ENCODE measurements at regions not wholly inside any gene's neighbourhood (a gene's known extent, or its start where the extent isn't known, plus 50 kb on each side); places are given as distances from the start of the nearest gene placed in this dataset.

DNA sequence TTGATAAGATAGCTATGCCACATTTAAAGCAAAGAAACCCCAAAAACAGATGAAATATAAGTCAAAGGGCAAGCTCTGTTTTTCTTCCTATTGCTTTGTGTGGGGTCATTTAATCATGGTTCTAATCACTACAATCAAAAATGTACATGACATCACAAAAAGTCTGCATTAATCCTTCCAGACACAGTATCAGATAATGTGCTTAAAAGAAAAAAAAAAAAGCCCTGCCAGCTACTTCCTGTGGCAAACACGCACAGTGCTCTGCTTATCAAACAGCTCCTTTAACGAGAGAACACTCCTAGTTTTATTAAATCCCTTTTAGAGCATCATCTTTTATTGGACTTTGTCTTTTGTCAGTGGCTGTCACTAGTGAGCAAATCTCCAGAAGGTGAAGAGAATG is 1005.8 kb downstream of the GATA3 start:
- Mint-ChIP-seq H3K4me3 (no peak overlapping the region), H3K36me3 (no peaks in the 10 kb centered on the region), H3K4me1 (no peaks in the 10 kb centered on the region), H3K9me3 (no peaks in the 10 kb centered on the region), H3K27ac (no peak overlapping the region), H3K27me3 (ENCODE audit: insufficient read depth, low read depth) (peaks cover 5% of the 10 kb centered on the region)
- no peaks in the 10 kb centered on the region for H3F3A ChIP-seq (ENCODE audit: low read depth)
- H3K27me3 ChIP-seq = no peaks in the 10 kb centered on the region
- no peak overlapping the region for H2AFZ ChIP-seq (replicated peaks)
- H3K36me3 ChIP-seq = no peaks in the 10 kb centered on the region
- no peaks in the 10 kb centered on the region for H4K20me1 ChIP-seq (ENCODE audit: low read depth)
- TF ChIP-seq, protein P1, sequence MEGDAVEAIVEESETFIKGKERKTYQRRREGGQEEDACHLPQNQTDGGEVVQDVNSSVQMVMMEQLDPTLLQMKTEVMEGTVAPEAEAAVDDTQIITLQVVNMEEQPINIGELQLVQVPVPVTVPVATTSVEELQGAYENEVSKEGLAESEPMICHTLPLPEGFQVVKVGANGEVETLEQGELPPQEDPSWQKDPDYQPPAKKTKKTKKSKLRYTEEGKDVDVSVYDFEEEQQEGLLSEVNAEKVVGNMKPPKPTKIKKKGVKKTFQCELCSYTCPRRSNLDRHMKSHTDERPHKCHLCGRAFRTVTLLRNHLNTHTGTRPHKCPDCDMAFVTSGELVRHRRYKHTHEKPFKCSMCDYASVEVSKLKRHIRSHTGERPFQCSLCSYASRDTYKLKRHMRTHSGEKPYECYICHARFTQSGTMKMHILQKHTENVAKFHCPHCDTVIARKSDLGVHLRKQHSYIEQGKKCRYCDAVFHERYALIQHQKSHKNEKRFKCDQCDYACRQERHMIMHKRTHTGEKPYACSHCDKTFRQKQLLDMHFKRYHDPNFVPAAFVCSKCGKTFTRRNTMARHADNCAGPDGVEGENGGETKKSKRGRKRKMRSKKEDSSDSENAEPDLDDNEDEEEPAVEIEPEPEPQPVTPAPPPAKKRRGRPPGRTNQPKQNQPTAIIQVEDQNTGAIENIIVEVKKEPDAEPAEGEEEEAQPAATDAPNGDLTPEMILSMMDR (IDR thresholded peaks at IDR 0.05) = no peak
- TF ChIP-seq EZH2 (IDR thresholded peaks at IDR 0.05) (no peak), EZH2phosphoT487 (IDR thresholded peaks at IDR 0.05) (no peak)
- no peaks in the 10 kb centered on the region for H3K79me2 ChIP-seq (ENCODE audit: low read depth)
- no peak overlapping the region for H3K27ac ChIP-seq
- H3K9me3 ChIP-seq (ENCODE audit: low read depth) = peaks cover 2% of the 10 kb centered on the region
- no peak overlapping the region for H3K4me3 ChIP-seq
- H3K9ac ChIP-seq = no peak overlapping the region
- no peak for DNase-seq (ENCODE audit: low spot score)
- H3K4me2 ChIP-seq = no peak overlapping the region
- H3K4me1 ChIP-seq = no peaks in the 10 kb centered on the region

DNA sequence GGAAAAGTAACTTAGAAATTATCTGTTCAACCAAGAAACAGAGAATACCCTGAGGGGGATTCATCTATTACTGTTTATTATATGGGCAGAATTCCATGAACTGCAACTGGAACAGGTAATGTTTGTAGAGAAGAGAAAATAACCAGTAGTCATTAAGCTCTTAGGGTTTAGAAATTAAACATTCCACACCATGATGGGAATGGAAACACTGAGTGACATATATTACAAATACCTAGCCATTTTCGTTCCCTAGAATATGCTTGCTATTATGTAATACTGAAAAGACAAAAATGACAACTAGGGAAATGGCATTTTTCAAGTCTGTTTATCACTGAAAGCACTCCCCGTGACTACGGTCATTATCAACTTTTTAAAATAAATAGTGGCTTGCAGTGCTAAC is 1007.4 kb downstream of the GATA3 start:
- H3K4me1 Mint-ChIP-seq = no peaks in the 10 kb centered on the region
- H3K4me3 ChIP-seq = no peak overlapping the region
- H4K20me1 ChIP-seq (ENCODE audit: low read depth) = no peaks in the 10 kb centered on the region
- H3K9me3 ChIP-seq (ENCODE audit: low read depth) = no peaks in the 10 kb centered on the region
- no peaks in the 10 kb centered on the region for H3K36me3 Mint-ChIP-seq
- no peaks in the 10 kb centered on the region for H3K36me3 ChIP-seq
- no peaks in the 10 kb centered on the region for H3K27me3 ChIP-seq
- no peak overlapping the region for H3K4me2 ChIP-seq
- H3K4me3 Mint-ChIP-seq = no peak overlapping the region
- H3K9ac ChIP-seq = no peak overlapping the region
- no peak for TF ChIP-seq EZH2 (IDR thresholded peaks at IDR 0.05)
- TF ChIP-seq, protein P1 (IDR thresholded peaks at IDR 0.05) = no peak
- TF ChIP-seq EZH2phosphoT487 (IDR thresholded peaks at IDR 0.05) = no peak
- no peak overlapping the region for H3K27ac Mint-ChIP-seq
- H3K9me3 Mint-ChIP-seq = no peaks in the 10 kb centered on the region
- no peaks in the 10 kb centered on the region for H3F3A ChIP-seq (ENCODE audit: low read depth)
- H2AFZ ChIP-seq (replicated peaks) = no peak overlapping the region
- no peak overlapping the region for H3K27ac ChIP-seq
- no peaks in the 10 kb centered on the region for H3K4me1 ChIP-seq
- peaks cover 5% of the 10 kb centered on the region for H3K27me3 Mint-ChIP-seq (ENCODE audit: insufficient read depth, low read depth)
- H3K79me2 ChIP-seq (ENCODE audit: low read depth) = no peaks in the 10 kb centered on the region
- no peak for DNase-seq (ENCODE audit: low spot score)

DNA sequence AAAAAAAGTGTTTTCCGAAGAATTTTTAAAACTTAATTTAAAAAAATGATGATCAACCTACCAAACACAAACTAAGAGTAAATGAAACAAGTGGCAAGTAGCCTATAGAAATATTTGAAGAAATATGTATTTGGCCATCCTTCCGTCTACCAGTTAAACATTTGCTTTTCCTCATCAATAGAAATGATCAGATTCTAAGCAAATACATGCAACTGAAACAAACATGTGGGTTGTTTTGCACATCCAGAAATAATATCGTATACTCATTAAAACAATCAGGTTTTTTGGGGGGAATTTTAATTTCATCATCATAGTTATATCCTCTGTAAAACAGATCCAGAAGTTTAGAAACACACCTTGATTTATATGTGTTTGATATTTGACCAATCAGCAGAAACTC is 1011.7 kb downstream of the GATA3 start:
- Histone ChIP-seq H3K79me2 (ENCODE audit: low read depth) (no peaks in the 10 kb centered on the region), H4K20me1 (ENCODE audit: low read depth) (no peaks in the 10 kb centered on the region), H2AFZ (replicated peaks) (no peak overlapping the region), H3F3A (ENCODE audit: low read depth) (no peaks in the 10 kb centered on the region), H3K27me3 (no peaks in the 10 kb centered on the region), H3K9me3 (ENCODE audit: low read depth) (no peaks in the 10 kb centered on the region), H3K4me2 (no peak overlapping the region), H3K4me3 (no peak overlapping the region), H3K9ac (no peak overlapping the region), H3K27ac (no peak overlapping the region), H3K4me1 (no peaks in the 10 kb centered on the region), H3K36me3 (no peaks in the 10 kb centered on the region)
- H3K4me3 Mint-ChIP-seq = no peak overlapping the region
- H3K9me3 Mint-ChIP-seq = no peaks in the 10 kb centered on the region
- H3K27me3 Mint-ChIP-seq (ENCODE audit: insufficient read depth, low read depth) = peaks cover 2% of the 10 kb centered on the region
- TF ChIP-seq, protein P1 (IDR thresholded peaks at IDR 0.05) = no peak
- TF ChIP-seq EZH2 (IDR thresholded peaks at IDR 0.05) = no peak
- no peak for TF ChIP-seq EZH2phosphoT487 (IDR thresholded peaks at IDR 0.05)
- DNase-seq (ENCODE audit: low spot score) = no peak
- no peak overlapping the region for H3K27ac Mint-ChIP-seq
- no peaks in the 10 kb centered on the region for H3K4me1 Mint-ChIP-seq
- no peaks in the 10 kb centered on the region for H3K36me3 Mint-ChIP-seq

DNA sequence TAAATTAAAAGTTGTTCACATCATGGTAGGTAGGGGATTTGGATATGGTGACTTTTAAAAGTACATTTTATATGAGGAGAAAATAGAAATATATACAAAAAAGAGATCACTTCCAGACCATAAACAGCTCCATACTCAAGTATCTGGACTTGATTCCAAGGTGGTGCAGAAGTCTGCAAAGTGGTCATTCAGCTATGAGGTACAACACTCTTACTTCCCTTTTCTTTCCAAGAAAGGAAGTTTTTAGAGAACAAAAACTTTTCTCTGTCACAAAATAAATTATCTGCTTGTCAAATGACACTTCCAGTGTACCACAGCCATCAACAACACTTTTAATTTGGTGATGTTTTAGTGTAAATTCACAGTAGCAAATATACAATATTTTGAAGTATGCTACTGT is 1013.5 kb downstream of the GATA3 start:
- Histone ChIP-seq H3K9me3 (ENCODE audit: low read depth) (no peaks in the 10 kb centered on the region), H3K27ac (no peak overlapping the region), H4K20me1 (ENCODE audit: low read depth) (no peaks in the 10 kb centered on the region), H3K4me1 (no peaks in the 10 kb centered on the region), H3F3A (ENCODE audit: low read depth) (no peaks in the 10 kb centered on the region), H3K27me3 (no peaks in the 10 kb centered on the region), H3K36me3 (no peaks in the 10 kb centered on the region), H2AFZ (replicated peaks) (no peak overlapping the region), H3K4me3 (no peak overlapping the region), H3K79me2 (ENCODE audit: low read depth) (no peaks in the 10 kb centered on the region), H3K9ac (no peak overlapping the region), H3K4me2 (no peak overlapping the region)
- no peak for DNase-seq (ENCODE audit: low spot score)
- Mint-ChIP-seq H3K36me3 (no peaks in the 10 kb centered on the region), H3K27ac (no peak overlapping the region), H3K27me3 (ENCODE audit: insufficient read depth, low read depth) (peaks cover 2% of the 10 kb centered on the region), H3K4me3 (no peak overlapping the region), H3K9me3 (no peaks in the 10 kb centered on the region), H3K4me1 (no peaks in the 10 kb centered on the region)
- TF ChIP-seq EZH2 (IDR thresholded peaks at IDR 0.05) = no peak
- TF ChIP-seq EZH2phosphoT487 (IDR thresholded peaks at IDR 0.05) = no peak
- TF ChIP-seq, protein P1 (IDR thresholded peaks at IDR 0.05) = no peak

Data from neural progenitor cell (in vitro differentiated cells).